SK-N-SH treated with all-trans-retinoic acid at 6 μM for 48 hours (cell line): ENCODE measurements at regions not wholly inside any gene's neighbourhood (a gene's known extent, or its start where the extent isn't known, plus 50 kb on each side); places are given as distances from the start of the nearest gene placed in this dataset.

Experiments
- CREB5 ChIP-seq: fragments of 250-450 bp; sonication (Bioruptor Pico); IDR thresholded peaks from 2 replicates; pipeline ENCODE4 v1.5.1; 2020; ENCODE audit warnings: low read depth, mild to moderate bottlenecking, moderate library complexity
- ISL1 ChIP-seq: fragments of 250-450 bp; sonication (Bioruptor Pico); IDR thresholded peaks from 2 replicates; pipeline ENCODE4 v2.1.2; 2022; ENCODE audit warnings: mild to moderate bottlenecking, moderate library complexity
- OSR1 ChIP-seq: fragments of 250-450 bp; sonication (Bioruptor Pico); IDR thresholded peaks from 2 replicates; pipeline ENCODE4 v1.8.0; 2022; ENCODE audit warnings: moderate library complexity, mild to moderate bottlenecking, inconsistent platforms
- PATZ1 ChIP-seq: fragments of 250-450 bp; sonication (Bioruptor Pico); IDR thresholded peaks from 2 replicates; pipeline ENCODE4 v1.8.0; 2020; ENCODE audit warnings: mild to moderate bottlenecking, moderate library complexity, borderline replicate concordance
- PPARA ChIP-seq: fragments of 250-450 bp; sonication (Bioruptor Pico); IDR thresholded peaks from 2 replicates; pipeline ENCODE4 v1.5.0; 2020; ENCODE audit warnings: mild to moderate bottlenecking, borderline replicate concordance
- TCF4 ChIP-seq: fragments of 250-450 bp; sonication (Bioruptor Pico); IDR thresholded peaks from 2 replicates; pipeline ENCODE4 v1.8.0; 2021; ENCODE audit warnings: mild to moderate bottlenecking, moderate library complexity, borderline replicate concordance
- TSHZ2 ChIP-seq: fragments of 250-450 bp; sonication (Bioruptor Pico); IDR thresholded peaks from 2 replicates; pipeline ENCODE4 v1.5.0; 2020; ENCODE audit warnings: mild to moderate bottlenecking, moderate library complexity
- ZC3H10 ChIP-seq: fragments of 250-450 bp; sonication (Bioruptor Pico); IDR thresholded peaks from 2 replicates; pipeline ENCODE4 v1.5.1; 2021; ENCODE audit warnings: mild to moderate bottlenecking, moderate library complexity
- ZFP3 ChIP-seq: fragments of 250-450 bp; sonication (Bioruptor Pico); IDR thresholded peaks from 2 replicates; pipeline ENCODE4 v1.5.0; 2020; ENCODE audit warnings: mild to moderate bottlenecking, moderate library complexity
- ZFP30 ChIP-seq: fragments of 450-650 bp; formaldehyde crosslinking; IDR thresholded peaks from 2 replicates; pipeline ENCODE4 v1.5.0; 2022; ENCODE audit warnings: mild to moderate bottlenecking, moderate library complexity
- ZNF70 ChIP-seq: fragments of 450-650 bp; formaldehyde crosslinking; IDR thresholded peaks from 2 replicates; pipeline ENCODE4 v1.5.0; 2020; ENCODE audit warnings: mild to moderate bottlenecking, moderate library complexity

- TF ChIP-seq PPARA (CRISPR knock-in tag) (no peak), CREB5 (CRISPR knock-in tag) (no peak), TSHZ2 (CRISPR knock-in tag) (no peak), ZFP30 (no peak), TCF4 (CRISPR knock-in tag) (no peak), ZNF70 (CRISPR knock-in tag) (no peak), ZFP3 (CRISPR knock-in tag) (no peak), PATZ1 (CRISPR knock-in tag) (no peak), ISL1 (no peak), ZC3H10 (CRISPR knock-in tag) (no peak), OSR1 (CRISPR knock-in tag) (no peak)
Measured at GRCh38 chr3:154536751-154537150, 106.8 kb upstream of the GPR149 start.
